PFSK-1 (cell line): ENCODE measurements at regions not wholly inside any gene's neighbourhood (a gene's known extent, or its start where the extent isn't known, plus 50 kb on each side); places are given as distances from the start of the nearest gene placed in this dataset.

Experiments
- FOXP2 ChIP-seq: optimal IDR thresholded peaks from 2 replicates; pipeline ENCODE3; 2011; ENCODE audit warnings: borderline replicate concordance, control low read depth, inconsistent platforms; ENCODE audit not compliant: insufficient read depth; ENCODE audit errors: extremely low read length, extremely low read depth
- POLR2AphosphoS5 ChIP-seq: IDR thresholded peaks from 2 replicates; pipeline ENCODE4 v1.6.1; 2012; ENCODE audit warnings: low read depth, mild to moderate bottlenecking, control low read depth, low read length, moderate library complexity
- SIN3A ChIP-seq: IDR thresholded peaks from 2 replicates; pipeline ENCODE4 v1.6.1; 2012; ENCODE audit warnings: mild to moderate bottlenecking, low read length, moderate library complexity, borderline replicate concordance; ENCODE audit not compliant: insufficient read depth
- TAF1 ChIP-seq: IDR thresholded peaks from 2 replicates; pipeline ENCODE4 v1.6.1; 2012; ENCODE audit warnings: low read length, control low read depth, borderline replicate concordance; ENCODE audit not compliant: insufficient read depth
- TF ChIP-seq, protein P1 (sequence below), 2 experiments: IDR thresholded peaks; 2 replicates each; pipeline versions ENCODE4 v1.6.1 to v1.8.0; 2011 to 2012; ENCODE audit warnings: low read depth in 2 of 2, low read length in 2 of 2, control low read depth in 1 of 2, inconsistent platforms in 1 of 2, mild to moderate bottlenecking in 1 of 2, moderate library complexity in 1 of 2; ENCODE audit not compliant: insufficient read depth in 1 of 2

DNA sequence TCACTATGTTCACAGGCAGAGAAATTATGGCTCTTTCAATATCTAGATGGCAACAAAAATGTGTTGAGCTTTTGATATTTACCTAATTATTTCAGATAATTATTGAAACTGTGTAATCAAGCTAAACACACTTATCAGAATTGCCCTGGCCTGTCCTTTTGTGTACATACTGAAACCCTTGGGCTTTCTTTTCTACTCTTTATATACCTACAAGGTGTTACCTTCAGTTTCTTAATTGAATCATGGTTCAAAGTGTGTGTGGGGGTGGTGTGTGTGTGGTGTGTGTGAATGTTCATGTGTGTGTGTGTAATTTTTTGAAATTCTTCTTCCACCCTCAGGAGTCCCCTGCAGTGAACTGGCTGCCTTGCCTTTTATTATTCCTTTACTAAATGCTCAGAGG, 506.8 kb upstream of the SOX9 start:
- TF ChIP-seq TAF1: no peak
- TF ChIP-seq, protein P1, sequence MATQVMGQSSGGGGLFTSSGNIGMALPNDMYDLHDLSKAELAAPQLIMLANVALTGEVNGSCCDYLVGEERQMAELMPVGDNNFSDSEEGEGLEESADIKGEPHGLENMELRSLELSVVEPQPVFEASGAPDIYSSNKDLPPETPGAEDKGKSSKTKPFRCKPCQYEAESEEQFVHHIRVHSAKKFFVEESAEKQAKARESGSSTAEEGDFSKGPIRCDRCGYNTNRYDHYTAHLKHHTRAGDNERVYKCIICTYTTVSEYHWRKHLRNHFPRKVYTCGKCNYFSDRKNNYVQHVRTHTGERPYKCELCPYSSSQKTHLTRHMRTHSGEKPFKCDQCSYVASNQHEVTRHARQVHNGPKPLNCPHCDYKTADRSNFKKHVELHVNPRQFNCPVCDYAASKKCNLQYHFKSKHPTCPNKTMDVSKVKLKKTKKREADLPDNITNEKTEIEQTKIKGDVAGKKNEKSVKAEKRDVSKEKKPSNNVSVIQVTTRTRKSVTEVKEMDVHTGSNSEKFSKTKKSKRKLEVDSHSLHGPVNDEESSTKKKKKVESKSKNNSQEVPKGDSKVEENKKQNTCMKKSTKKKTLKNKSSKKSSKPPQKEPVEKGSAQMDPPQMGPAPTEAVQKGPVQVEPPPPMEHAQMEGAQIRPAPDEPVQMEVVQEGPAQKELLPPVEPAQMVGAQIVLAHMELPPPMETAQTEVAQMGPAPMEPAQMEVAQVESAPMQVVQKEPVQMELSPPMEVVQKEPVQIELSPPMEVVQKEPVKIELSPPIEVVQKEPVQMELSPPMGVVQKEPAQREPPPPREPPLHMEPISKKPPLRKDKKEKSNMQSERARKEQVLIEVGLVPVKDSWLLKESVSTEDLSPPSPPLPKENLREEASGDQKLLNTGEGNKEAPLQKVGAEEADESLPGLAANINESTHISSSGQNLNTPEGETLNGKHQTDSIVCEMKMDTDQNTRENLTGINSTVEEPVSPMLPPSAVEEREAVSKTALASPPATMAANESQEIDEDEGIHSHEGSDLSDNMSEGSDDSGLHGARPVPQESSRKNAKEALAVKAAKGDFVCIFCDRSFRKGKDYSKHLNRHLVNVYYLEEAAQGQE (IDR thresholded peaks at IDR 0.05; ENCODE audit: insufficient read depth in 1 of 2, low read depth in 2 of 2, low read length in 2 of 2): no peak
- no peak for TF ChIP-seq POLR2AphosphoS5
- TF ChIP-seq SIN3A: no peak
- TF ChIP-seq FOXP2: no peak

GRCh38 chr17:71615820-71616219, 505.0 kb upstream of the SOX9 start:
- TF ChIP-seq POLR2AphosphoS5 (no peak), FOXP2 (no peak), TAF1 (no peak)

- no peak for TF ChIP-seq FOXP2
- TF ChIP-seq, protein P1 (IDR thresholded peaks at IDR 0.05; ENCODE audit: insufficient read depth in 1 of 2, low read depth in 2 of 2, low read length in 2 of 2): no peak
- no peak for TF ChIP-seq TAF1
- no peak for TF ChIP-seq SIN3A
- TF ChIP-seq POLR2AphosphoS5: no peak
Observed at GRCh38 chr17:71625330-71625729, 495.5 kb upstream of the SOX9 start.

- no peak for TF ChIP-seq FOXP2
- TF ChIP-seq TAF1: no peak
- TF ChIP-seq POLR2AphosphoS5: no peak
- no peak for TF ChIP-seq SIN3A
- TF ChIP-seq, protein P1 (IDR thresholded peaks at IDR 0.05; ENCODE audit: insufficient read depth in 1 of 2, low read depth in 2 of 2, low read length in 2 of 2): no peak
Observed at GRCh38 chr17:71628306-71628705, 492.5 kb upstream of the SOX9 start.

- no peak for TF ChIP-seq FOXP2
- no peak for TF ChIP-seq TAF1
- no peak for TF ChIP-seq POLR2AphosphoS5
Observed at GRCh38 chr17:71631483-71631882, 489.3 kb upstream of the SOX9 start.

GRCh38 chr17:71632328-71632727, 488.5 kb upstream of the SOX9 start:
- TF ChIP-seq SIN3A: no peak
- TF ChIP-seq POLR2AphosphoS5: no peak
- TF ChIP-seq, protein P1 (IDR thresholded peaks at IDR 0.05; ENCODE audit: insufficient read depth in 1 of 2, low read depth in 2 of 2, low read length in 2 of 2): no peak
- TF ChIP-seq TAF1: no peak
- TF ChIP-seq FOXP2: no peak
